CD4-positive, alpha-beta T cell treated with Interleukin-17A for 1 hour (primary cell): ENCODE measurements at regions not wholly inside any gene's neighbourhood (a gene's known extent, or its start where the extent isn't known, plus 50 kb on each side); places are given as distances from the start of the nearest gene placed in this dataset.
"Not testable (repeated sequence)": the region's sequence is repeated elsewhere in the genome, so short reads cannot be mapped to it uniquely, and the experiment has no call there.

Source experiments
- DNase-seq: peaks from one replicate; pipeline ENCODE4 v3.0.0-alpha.2; 2020

DNA sequence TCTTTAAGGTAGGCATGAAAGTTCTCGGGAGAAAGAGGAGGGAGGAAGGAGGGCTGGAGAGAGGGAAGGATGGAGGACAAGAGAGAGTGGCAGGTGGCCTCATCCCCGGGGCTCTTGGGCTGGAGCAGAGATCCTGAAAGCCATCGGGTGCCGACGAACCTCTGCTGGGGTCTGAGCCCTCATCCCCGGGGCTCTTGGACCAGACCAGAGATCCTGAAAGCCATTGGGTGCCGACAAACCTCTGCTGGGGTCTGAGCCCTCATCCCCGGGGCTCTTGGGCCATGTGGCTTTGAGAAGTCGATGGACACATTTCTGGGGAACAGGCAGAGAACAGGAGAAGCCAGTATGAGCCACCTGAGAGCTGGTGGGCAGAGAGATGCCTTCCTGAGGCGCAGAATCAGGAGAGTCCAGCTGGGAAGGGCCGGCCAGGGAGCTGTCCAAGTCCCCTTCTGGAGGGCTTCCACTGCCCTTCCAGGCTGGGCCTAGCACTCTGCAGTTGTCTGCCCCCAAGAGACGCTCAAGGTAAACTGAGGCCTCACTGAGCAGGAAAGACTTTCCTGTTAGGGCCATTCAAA, 1398.1 kb downstream of the BRD1 start:
- no peak for DNase-seq

DNA sequence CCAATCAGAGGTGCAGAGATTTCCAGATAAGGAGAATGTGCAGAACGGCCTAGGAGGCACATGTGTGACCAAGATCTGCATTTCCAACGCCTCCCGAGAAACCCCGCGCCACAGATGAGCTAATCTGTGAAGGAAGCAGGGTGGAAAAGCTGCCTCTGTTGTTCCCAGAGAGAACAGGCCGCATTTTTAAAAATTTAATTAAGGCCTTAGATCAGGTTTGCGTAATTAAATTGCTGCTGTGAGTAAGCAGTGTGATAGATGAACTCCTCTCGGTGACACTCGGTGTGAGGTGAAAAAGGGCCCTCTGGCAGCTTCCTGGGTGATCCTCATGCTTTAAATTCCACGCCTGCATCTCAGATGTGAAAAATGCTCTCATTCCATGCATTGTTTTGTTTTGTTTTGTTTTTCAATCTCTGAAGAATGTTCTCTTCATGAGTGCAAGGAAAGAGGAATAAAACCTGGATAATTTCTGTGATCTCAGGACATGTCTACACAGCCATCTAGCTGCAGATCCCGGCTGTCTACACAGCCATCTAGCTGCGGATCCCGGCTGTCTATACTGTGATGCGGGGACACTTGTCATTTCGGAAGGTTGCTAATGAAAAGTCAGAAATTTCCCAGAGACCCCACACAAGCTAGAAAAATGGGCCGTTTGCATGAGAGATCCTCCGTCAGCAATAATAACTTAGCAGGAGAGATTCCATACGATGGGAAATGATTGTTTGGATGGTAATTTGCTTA, 1398.9 kb downstream of the BRD1 start:
- DNase-seq, result no peak

DNA sequence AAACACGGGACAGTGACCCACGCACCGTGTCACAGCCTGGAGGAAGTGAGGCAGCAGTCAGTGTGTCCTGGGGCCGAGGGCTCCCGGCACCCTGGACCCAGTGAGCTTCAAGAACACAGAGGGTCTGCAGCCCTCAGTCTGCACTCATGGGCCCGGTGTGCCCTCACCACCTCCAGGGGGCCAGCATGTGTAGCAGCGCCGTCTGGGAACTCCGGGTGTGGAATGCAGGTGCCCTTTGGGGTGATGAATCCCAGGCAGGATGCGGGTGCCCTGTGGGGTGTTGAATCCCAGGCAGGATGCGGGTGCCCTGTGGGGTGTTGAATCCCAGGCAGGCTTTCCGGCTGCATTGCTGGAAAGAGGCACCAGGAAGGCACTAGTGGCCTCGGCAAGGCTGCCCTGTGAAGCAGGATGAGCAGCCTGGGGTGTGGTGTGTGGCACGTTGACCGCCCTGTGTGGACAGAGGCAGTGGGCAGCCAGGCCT, 1399.9 kb downstream of the BRD1 start:
- DNase-seq, result no peak

DNA sequence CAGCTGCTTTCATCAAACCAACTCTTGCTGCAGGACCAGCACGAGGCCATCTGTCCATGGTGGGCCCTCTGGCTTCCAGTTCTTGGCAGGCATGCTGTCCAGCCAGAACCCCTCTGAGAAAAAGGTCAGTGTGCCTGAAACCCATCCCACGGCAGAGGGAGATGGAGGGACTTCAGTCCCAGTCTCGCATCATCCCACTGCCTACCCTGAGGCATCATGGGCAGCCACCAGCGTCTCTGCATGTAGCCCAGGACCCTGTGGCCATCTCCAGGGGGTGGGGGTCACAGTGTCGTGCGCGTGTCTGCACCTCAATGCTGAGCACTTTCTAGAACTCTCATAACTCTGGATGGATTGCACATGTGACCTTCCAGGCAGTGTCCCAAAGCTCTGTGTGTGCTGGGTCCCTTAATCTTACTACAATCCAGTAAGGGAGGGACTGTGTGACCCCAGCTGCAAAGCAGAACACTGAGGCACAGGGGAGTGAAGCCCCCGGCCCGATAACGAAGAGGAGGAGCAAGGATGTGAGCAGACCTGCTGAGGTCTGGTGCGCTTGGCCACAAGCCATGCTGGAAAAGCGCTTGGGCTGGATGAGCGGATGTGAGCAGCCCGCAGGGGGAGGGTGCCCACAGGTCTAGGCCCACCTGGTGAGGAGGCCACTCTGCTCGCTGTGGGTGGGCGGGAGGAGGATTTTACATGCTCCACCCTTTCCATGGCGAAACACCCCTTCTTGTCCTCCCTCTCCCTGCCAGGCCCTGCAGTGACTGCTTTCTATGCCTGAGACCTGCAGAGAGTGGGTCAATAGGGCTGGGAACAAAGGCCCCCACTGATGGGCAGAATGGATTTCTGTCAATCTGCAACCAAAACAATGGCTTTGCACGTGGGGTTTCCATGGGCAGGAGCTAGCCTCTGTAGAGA, 1401.0 kb downstream of the BRD1 start:
- DNase-seq, result no peak

DNA sequence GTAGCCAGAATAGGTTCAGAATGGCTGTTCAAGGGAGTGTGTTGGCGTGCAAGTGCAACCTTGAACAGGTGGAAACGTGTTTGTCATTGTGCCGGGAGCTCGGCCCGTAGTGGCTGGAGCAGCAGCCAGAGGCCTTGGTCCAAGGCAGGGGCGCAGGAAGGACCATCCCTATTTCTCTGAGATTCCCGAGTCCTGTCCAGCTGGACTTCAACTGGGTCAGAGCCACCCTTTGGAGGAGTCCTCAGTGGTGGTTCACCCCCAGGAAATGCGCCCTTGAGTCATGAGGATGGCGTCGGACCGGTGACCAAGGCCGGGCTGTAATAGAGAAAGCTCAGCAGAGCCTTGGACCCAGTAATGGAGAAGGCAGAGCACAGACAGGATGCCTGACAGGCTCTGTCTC, 1402.0 kb downstream of the BRD1 start:
- DNase-seq, result no peak

DNA sequence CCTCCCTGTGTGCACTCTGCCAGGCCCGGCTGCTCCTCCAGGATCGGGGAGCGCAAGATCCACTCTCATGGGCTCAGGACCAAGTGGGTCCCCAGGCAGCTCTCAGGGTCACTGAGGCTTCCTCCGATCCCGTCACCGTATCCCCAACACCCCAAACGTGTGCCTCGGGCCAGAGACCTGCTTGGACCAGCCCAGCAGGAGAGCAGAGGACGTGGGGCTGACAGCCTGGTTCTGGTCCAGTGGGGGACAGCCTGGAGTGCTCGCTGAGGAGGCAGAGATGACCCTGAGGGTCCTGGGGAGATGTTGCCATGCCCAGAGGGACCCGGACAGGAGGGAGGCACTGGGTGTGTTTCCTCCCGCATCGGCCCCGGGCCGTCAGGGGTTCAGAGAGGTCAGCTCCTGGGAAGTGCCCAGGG, 1402.6 kb downstream of the BRD1 start:
- DNase-seq, result no peak

DNA sequence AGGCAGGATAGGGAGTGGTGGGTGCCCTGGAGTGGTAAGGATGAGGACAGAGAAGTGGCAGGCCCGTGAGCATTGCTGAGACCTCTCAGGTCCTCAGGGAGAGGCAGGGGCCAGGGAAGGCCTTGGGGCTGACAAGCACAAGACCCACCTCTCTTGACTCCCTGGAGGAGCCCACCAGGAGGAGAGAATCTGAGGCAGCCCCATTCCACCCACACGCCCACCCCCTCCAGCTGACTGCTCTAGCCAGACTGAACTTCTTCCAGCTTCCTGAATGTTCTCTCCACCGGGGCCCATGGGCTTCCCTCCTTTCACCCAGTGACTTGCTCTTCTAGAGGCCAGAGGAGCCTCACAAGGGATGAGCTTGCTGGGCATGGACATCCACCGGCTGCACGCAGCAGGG, 1403.0 kb downstream of the BRD1 start:
- no peak for DNase-seq

DNA sequence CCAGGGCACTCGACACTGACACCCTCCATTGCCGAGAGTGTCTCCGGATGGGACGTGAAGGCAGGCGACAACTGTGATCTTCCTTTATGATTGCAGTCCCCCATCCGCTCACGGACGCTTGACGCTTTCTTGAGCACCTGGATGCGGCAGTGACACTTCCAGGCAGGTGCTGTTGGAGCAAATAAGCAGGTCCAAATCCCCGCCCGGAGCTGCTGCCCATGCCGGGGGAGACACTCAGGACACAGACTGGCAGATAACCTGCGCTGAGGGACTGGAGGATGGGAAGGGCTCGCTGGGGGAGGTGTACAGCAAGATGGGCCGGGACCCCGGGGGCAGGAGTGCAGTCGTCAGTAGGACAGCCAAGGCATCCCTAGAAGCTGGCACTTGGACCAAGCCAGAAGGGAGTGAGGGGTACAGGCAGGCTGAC, 1403.5 kb downstream of the BRD1 start:
- DNase-seq, result no peak

DNA sequence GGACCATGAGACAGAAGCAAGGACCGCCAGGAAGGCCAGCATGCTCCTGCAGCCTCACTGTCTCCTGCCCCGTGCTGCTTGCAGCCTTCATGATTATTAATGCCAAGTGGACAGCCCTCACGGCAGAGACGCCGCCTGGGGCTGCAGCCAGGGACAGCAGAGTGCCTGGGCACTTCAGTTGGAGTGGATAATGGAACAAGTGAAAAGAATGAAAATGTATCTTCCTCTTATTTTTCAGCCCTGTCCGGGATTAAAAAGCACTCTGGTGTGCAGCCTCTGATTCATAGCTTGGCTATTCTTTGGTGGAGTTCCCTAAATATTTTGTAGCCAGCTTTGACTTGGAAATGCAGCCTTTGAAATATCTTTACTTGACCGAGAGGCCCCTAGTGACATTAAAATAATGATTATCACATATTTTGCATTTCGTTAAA, 1404.2 kb downstream of the BRD1 start:
- DNase-seq, result no peak

DNA sequence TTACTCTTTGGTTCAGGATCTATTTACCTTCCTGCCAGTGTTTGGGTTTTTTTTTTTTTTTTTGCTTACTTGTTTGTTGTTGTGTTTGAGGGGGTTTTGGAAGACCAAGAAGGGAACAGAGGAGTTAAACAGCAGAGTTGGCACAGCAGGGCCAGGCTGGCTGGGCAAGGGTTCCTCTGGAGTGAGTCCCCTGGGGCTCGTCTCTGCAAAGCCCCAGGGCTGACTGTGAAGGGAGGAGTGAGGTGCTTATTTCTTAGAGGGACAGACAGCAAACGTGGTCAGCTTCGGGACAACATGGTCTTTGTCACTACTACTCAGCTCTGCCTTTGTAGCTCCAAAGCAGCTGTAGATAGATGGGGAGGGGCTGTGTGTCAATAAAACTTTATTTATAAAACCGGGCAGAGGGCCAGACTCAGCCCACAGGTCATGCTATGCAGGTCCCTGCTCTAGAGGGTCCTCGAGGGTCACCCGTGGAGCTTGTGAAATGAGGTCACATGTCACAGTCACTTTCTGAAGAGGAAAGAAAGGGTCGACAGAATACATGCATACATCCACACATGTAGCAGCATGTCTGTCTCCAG, 1404.7 kb downstream of the BRD1 start:
- no peak for DNase-seq

DNA sequence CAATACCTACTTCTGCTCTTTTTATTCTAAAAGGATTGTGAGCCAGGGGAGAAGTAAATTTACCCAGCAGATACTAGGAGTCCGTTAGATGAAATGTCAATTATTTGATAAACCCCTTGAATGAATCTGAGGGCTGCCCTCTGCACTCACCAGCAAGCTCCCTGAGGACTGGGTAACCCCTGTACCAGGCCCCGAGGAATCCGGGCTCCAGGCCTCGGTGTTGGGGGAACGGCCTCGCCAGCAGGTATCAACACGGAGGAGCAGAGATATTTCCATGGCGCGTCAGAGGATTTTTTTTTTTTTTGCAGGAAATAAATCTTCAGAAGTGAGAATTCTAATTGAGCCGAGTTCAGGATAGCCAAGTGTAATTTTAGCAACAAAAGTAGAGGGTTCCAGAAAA, 1408.8 kb downstream of the BRD1 start:
- no peak for DNase-seq

DNA sequence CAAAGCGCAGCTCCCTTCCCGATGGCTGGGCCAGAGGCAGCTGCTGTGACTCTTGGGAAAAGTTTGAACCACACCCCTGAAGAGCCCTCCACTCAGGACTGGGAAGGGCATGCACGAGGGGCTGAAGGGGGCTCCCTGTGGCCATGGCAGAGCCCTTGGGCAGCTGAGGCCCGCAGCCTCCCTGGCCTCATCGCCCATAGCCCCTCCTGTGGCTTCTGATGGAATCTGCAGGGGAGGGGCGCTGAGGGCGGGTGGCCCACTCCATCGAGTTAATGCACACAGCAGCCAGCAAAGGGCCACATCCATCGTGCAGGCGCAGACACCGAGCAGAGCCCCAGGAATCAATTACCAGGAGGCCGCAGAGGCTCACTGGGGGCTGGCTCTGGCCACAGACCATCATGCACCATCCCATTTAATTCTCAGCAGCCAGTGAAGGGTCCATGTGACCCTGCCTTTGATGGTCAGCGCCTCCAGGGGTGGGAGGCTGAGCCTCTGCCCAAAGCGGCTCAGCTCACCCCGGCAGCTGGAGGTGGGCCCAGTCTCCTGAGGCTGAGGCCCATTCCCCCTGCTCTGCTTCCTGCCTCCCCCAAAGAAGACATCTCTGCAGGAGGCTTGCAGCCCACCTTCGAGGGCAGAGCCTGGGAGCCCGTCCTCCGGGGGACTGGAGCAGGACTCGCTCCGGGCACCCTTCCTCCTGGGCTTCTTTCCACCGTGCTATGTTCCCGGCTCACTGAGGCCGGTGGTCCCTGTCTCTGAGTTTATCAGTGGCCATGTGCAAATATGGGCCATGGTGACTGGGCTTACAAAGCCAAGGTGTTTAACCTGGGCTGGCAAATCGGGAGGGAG, 1410.2 kb downstream of the BRD1 start:
- DNase-seq, result no peak

DNA sequence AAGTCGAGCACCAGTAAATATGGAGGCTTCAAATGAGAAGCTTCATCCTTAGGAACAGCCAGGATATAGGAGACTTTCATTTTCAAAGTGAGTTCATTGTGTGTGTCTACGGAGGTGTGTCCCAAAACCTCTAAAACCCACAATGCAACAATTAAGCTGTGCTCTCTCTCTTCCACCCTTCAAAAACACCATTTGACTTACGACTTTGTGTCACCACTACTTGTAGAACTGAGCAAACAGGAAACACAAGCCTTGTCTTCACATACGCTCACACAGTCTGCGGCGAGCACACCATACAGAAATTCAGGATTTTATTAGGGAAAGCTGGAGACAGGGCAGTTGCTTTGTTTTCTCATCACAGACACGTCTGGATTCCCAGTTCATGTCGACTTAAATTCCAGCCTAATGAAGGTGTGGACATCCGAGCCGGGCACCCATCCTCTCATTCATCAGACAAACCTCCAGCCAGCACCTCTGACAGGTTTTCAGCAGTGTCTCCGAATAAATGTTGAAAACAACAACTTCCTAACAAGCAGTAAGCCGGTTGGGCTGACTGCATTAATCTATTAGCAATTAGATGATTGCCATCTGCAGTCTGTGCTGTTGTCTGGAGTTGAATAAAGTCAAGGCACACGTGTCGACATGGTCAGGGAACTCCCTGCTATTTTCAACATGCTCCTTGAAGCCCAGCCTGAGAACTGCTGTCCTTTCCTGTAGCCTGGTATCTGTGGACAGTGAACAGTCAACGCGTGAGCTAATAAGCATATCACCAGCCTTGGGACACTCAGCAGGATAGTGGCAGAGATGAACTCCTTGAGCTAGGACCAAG, 1411.1 kb downstream of the BRD1 start:
- DNase-seq, result no peak

DNA sequence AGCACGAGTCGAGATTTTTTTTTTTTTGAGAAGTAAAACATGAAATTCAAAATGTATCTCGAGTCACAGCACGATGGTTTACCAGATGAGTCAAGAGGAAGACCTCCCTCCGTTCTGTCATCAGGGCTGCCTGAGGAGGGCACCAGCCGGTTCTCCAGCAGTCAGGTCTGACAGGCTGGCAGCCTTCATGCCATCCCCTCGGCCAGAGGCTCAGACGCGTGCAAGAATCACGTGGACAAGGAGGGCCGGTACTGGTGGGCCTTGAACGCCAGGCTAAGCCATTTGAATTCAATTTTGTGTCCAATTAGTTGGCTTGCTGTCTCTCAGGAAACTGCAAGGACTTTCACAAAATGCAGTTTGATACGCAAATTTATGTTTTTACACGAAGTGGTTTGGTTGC, 1412.2 kb downstream of the BRD1 start:
- DNase-seq, result no peak

DNA sequence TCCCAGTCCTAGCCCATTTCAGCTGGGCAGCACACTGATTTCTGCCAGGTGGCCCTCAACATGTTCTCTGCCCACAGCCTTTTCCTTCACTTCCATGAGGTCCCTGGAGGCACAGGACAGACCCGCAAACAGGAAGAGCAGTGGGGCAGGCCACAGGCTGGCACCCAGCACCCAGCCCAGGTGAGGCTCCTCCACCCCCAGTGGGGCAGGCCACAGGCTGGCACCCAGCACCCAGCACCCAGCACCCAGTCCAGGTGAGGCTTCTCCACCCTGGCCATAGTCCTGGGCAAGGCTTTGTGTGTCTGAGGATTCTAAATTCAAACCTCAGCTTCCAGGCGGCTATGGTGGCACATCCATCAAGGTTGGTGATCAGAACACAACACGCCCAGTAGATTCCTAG, 1413.0 kb downstream of the BRD1 start:
- DNase-seq, result no peak

DNA sequence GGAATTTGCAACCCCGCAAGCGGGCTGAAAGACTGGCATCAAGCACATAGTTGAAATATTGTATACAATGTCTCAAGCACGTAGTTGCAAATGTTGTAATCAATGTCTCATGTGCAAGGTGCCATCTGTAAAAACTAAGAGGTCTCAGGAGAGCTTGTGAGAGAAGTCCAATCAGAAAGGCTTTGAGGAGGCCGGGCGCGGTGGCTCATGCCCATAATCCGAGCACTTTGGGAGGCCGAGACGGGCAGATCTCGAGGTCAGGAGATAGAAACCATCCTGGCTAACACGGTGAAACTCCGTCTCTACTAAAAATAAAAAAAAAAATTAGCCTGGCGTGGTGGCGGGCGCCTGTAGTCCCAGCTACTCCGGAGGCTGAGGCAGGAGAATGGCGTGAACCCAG, 1414.7 kb downstream of the BRD1 start:
- not testable (repeated sequence) for DNase-seq

DNA sequence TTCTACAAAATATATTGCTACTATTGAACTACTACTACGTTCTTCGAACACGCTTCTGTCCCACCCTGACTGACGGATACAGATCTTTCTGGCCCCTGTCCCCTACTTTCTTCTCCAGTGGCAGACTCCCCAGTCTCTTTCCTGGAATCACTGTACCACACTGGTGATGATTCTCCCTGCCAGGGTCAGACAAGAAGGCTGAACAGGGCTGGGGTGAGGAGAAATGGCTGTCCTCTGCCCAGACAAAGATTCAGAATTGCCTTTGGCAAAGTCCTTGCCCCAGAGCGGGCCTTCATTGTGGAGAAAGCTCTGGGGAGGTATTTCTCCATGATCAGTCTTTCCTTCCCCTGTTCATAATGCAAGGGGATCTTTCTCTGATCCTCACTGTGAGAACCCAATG, 1417.1 kb downstream of the BRD1 start:
- DNase-seq, result no peak

DNA sequence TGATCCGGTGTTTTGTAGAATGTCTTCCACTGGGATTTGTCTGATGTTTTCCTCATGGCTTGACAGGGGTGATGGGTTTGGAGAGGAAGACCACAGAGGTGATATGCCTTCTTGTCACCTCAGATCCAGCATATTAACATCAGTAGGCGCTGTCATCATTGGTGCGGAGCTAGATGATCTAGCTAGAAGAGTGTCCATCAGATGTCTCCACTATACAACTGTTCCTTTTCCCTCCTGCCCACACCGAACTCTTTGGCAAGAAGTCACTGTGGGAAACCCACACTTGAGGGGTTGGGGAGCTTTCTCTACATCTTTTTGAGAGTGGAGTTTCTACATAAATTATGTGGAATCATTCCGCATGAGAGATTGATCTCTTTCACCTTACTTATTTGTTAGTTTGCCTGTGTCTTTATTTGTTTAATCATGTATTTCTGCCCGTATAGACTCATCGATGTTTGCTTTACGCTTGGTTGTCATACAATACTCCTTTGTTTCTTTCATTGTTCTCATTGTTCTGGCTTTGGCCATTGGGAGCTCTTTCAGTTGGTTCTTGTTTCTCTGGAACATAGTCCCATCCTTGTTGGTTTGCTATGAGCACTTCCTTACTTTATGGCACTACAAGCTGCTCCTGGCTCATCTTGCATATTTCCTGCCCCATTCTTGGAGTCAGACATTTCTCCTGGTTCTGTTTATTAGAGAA, 1420.3 kb downstream of the BRD1 start:
- DNase-seq, result no peak

DNA sequence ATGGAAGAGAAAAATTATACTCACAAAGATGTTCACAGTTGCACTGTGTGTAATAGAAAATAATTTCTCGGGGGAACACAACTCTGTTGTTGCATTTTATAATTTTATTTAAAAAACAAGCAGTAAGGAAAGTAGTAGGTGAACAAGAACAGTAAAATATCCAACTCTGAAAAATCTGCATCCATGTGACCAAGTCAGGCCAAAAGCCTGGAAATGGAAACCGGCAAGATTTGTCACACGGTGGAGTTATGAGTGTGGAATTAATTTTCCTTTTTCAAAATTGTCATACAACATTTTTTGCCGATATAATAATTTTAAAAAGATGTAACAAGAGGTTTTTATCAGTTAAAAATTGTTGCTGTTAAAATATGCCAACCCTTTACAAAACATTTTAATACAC, 1421.5 kb downstream of the BRD1 start:
- DNase-seq, result no peak

DNA sequence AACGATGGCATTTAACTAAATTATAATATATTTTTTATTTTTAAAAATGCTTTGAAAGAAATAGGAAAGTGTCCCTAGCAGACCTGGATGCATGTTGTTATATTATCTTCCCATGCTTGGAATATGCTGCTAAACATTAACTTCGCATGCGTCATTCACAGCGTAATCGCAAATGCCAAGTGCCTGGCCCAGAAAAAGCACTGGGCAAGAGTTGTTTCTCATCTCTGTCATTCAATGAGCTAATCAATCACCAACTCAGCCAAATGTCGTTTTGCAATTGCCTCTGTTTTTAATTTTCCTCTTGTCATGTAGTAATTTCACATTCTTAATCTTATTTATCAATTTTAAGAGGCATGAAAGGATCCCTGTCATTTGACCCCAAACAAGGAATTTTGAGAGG, 1421.9 kb downstream of the BRD1 start:
- no peak for DNase-seq
